ENCODE measurements at regions not wholly inside any gene's neighbourhood (a gene's known extent, or its start where the extent isn't known, plus 50 kb on each side); places are given as distances from the start of the nearest gene placed in this dataset.
"Not testable (repeated sequence)": the region's sequence is repeated elsewhere in the genome, so short reads cannot be mapped to it uniquely, and the experiment has no call there.

- DNase-seq: no peak
Measured at GRCh38 chr18:75981102-75981501, 513.9 kb downstream of the ZNF516 start.

GRCh38 chr18:75977081-75977480 is 518.0 kb downstream of the ZNF516 start:
- no peak for DNase-seq

- no peak for DNase-seq
Measured at GRCh38 chr18:75970212-75970611, 524.8 kb downstream of the ZNF516 start.

- DNase-seq: no peak
Measured at GRCh38 chr18:75966431-75966830, 528.6 kb downstream of the ZNF516 start.

- no peak for DNase-seq
Measured at GRCh38 chr18:75962036-75962572, 532.9 kb downstream of the ZNF516 start.

GRCh38 chr18:75960356-75960755 is 532.9 kb upstream of the SMIM21 start:
- DNase-seq: not testable (repeated sequence)

- no peak for DNase-seq
Measured at GRCh38 chr18:75959150-75959549, 531.6 kb upstream of the SMIM21 start.

- DNase-seq: no peak
Measured at GRCh38 chr18:75958683-75959082, 531.2 kb upstream of the SMIM21 start.

- no peak for DNase-seq
Measured at GRCh38 chr18:75945265-75945933, 517.9 kb upstream of the SMIM21 start.

- no peak for DNase-seq
Measured at GRCh38 chr18:75937306-75937705, 509.8 kb upstream of the SMIM21 start.

GRCh38 chr18:75936862-75937261 is 509.4 kb upstream of the SMIM21 start:
- no peak for DNase-seq

- no peak for DNase-seq
Measured at GRCh38 chr18:75931079-75931478, 503.6 kb upstream of the SMIM21 start.

- DNase-seq: no peak
Measured at GRCh38 chr18:75928706-75929105, 501.2 kb upstream of the SMIM21 start.

GRCh38 chr18:75927791-75928190 is 500.3 kb upstream of the SMIM21 start:
- no peak for DNase-seq

- no peak for DNase-seq
Measured at GRCh38 chr18:75926811-75927210, 499.3 kb upstream of the SMIM21 start.

GRCh38 chr18:75923169-75923568 is 495.7 kb upstream of the SMIM21 start:
- no peak for DNase-seq

- DNase-seq: no peak
Measured at GRCh38 chr18:75916624-75916982, 489.1 kb upstream of the SMIM21 start.

GRCh38 chr18:75915941-75916623 is 488.6 kb upstream of the SMIM21 start:
- DNase-seq: no peak

GRCh38 chr18:75912829-75913228 is 485.3 kb upstream of the SMIM21 start:
- DNase-seq: no peak

GRCh38 chr18:75904416-75904815 is 476.9 kb upstream of the SMIM21 start:
- DNase-seq: no peak

GRCh38 chr18:75898651-75899050 is 471.1 kb upstream of the SMIM21 start:
- no peak for DNase-seq

- DNase-seq: no peak
Measured at GRCh38 chr18:75897386-75897785, 469.9 kb upstream of the SMIM21 start.

- no peak for DNase-seq
Measured at GRCh38 chr18:75896865-75897264, 469.4 kb upstream of the SMIM21 start.

- no peak for DNase-seq
Measured at GRCh38 chr18:75895135-75895534, 467.6 kb upstream of the SMIM21 start.

GRCh38 chr18:75884728-75885127 is 457.2 kb upstream of the SMIM21 start:
- no peak for DNase-seq
